ENCODE measurements at regions not wholly inside any gene's neighbourhood (a gene's known extent, or its start where the extent isn't known, plus 50 kb on each side); places are given as distances from the start of the nearest gene placed in this dataset.
"Not testable (repeated sequence)": the region's sequence is repeated elsewhere in the genome, so short reads cannot be mapped to it uniquely, and the experiment has no call there.

- no peak for DNase-seq (ENCODE audit: extremely low read depth, low read depth, low spot score)
These were observed 334.1 kb downstream of the RRAGC start for GRCh38 chr1:38525343-38526043.

GRCh38 chr1:38524025-38524641 is 335.4 kb downstream of the RRAGC start:
- no peak for DNase-seq (ENCODE audit: extremely low read depth, low read depth, low spot score)

GRCh38 chr1:38523568-38523939 is 336.0 kb downstream of the RRAGC start:
- no peak for DNase-seq (ENCODE audit: extremely low read depth, low read depth, low spot score)

GRCh38 chr1:38522915-38523567 is 336.5 kb downstream of the RRAGC start:
- DNase-seq (ENCODE audit: extremely low read depth, low read depth, low spot score), result no peak

GRCh38 chr1:38516560-38516959 is 343.0 kb downstream of the RRAGC start:
- no peak for DNase-seq (ENCODE audit: extremely low read depth, low read depth, low spot score)

GRCh38 chr1:38512789-38513188 is 346.8 kb downstream of the RRAGC start:
- DNase-seq (ENCODE audit: extremely low read depth, low read depth, low spot score), result no peak

- DNase-seq (ENCODE audit: extremely low read depth, low read depth, low spot score), result no peak
These were observed 347.4 kb downstream of the RRAGC start for GRCh38 chr1:38512024-38512767.

- DNase-seq (ENCODE audit: extremely low read depth, low read depth, low spot score), result no peak
These were observed 351.3 kb downstream of the RRAGC start for GRCh38 chr1:38508232-38508631.

- DNase-seq (ENCODE audit: extremely low read depth, low read depth, low spot score), result no peak
These were observed 352.0 kb downstream of the RRAGC start for GRCh38 chr1:38507563-38507962.

GRCh38 chr1:38505944-38506343 is 353.6 kb downstream of the RRAGC start:
- DNase-seq (ENCODE audit: extremely low read depth, low read depth, low spot score), result no peak

- DNase-seq (ENCODE audit: extremely low read depth, low read depth, low spot score), result no peak
These were observed 356.8 kb downstream of the RRAGC start for GRCh38 chr1:38502758-38503157.

GRCh38 chr1:38500891-38501290 is 358.7 kb downstream of the RRAGC start:
- no peak for DNase-seq (ENCODE audit: extremely low read depth, low read depth, low spot score)

GRCh38 chr1:38500352-38500751 is 359.2 kb downstream of the RRAGC start:
- no peak for DNase-seq (ENCODE audit: extremely low read depth, low read depth, low spot score)

GRCh38 chr1:38498686-38499085 is 360.9 kb downstream of the RRAGC start:
- DNase-seq (ENCODE audit: extremely low read depth, low read depth, low spot score), result no peak

- no peak for DNase-seq (ENCODE audit: extremely low read depth, low read depth, low spot score)
These were observed 361.5 kb downstream of the RRAGC start for GRCh38 chr1:38497921-38498656.

GRCh38 chr1:38493306-38493705 is 366.3 kb downstream of the RRAGC start:
- DNase-seq (ENCODE audit: extremely low read depth, low read depth, low spot score), result not testable (repeated sequence)

GRCh38 chr1:38489844-38490270 is 369.7 kb downstream of the RRAGC start:
- no peak for DNase-seq (ENCODE audit: extremely low read depth, low read depth, low spot score)

GRCh38 chr1:38488162-38488898 is 371.2 kb downstream of the RRAGC start:
- no peak for DNase-seq (ENCODE audit: extremely low read depth, low read depth, low spot score)

GRCh38 chr1:38487396-38487795 is 372.2 kb downstream of the RRAGC start:
- no peak for DNase-seq (ENCODE audit: extremely low read depth, low read depth, low spot score)

GRCh38 chr1:38486085-38486484 is 373.5 kb downstream of the RRAGC start:
- no peak for DNase-seq (ENCODE audit: extremely low read depth, low read depth, low spot score)
